ENCODE measurements at regions not wholly inside any gene's neighbourhood (a gene's known extent, or its start where the extent isn't known, plus 50 kb on each side); places are given as distances from the start of the nearest gene placed in this dataset.

- no peaks in the 10 kb centered on the region for H3K9me2 ChIP-seq (replicated peaks; ENCODE audit: control insufficient read depth, low read length)
- no peaks in the 10 kb centered on the region for H3K4me1 ChIP-seq (ENCODE audit: control insufficient read depth, low read length)
- no peaks in the 10 kb centered on the region for H3K79me2 ChIP-seq (ENCODE audit: control insufficient read depth, low read length)
- no peak for TF ChIP-seq EZH2phosphoT487 (IDR thresholded peaks at IDR 0.05; ENCODE audit: borderline replicate concordance, low read length)
- H3K27ac ChIP-seq (ENCODE audit: low read depth, low read length) = no peak overlapping the region
- H3K36me3 ChIP-seq (ENCODE audit: control insufficient read depth, low read length) = no peaks in the 10 kb centered on the region
- no peak overlapping the region for H3K4me2 ChIP-seq (ENCODE audit: low read length)
- H3K27me3 ChIP-seq (ENCODE audit: control insufficient read depth, low read length) = no peaks in the 10 kb centered on the region
- no peak overlapping the region for H3K4me3 ChIP-seq (ENCODE audit: low read length)
- no peaks in the 10 kb centered on the region for H4K20me1 ChIP-seq (ENCODE audit: control insufficient read depth, insufficient read depth, low read depth, low read length)
- H3K9me3 ChIP-seq (ENCODE audit: control insufficient read depth, insufficient read depth, low read length) = no peaks in the 10 kb centered on the region
- H3F3A ChIP-seq (ENCODE audit: control insufficient read depth, insufficient read depth) = no peaks in the 10 kb centered on the region
Measured at GRCh38 chr10:4733843-4734224, 92.2 kb upstream of the AKR1E2 start.

DNA sequence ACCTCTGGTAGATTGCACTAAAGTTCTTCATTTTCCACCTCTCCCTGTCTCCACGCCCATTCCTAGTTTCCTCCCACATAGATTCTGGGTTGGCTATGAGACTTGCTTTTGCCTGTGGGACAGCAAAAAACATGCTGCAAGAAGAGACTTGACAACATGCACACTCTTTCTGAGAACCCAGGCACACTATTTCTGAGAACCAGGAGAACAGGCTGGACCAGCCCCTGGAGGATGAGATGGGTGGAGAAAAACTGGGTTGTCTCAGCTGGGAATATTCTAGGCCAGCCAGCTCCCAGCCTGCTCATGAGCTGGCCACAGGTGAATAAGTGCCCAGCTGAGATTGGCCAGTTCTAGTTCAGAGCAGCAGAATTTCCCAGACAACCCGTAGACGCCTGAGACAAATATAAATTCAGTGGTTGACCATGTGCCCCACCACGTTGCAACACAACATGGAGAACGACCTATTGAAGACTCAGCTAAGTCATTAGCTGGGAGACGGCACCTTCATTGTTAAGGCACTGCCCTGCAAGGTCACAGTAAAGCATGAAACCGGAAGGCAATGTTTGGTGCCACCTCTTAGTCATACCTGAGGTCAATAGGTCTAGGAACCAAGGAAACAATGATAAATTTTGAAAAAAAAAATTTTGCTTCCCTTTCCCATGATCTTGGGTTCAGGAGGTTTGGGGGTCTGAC is 92.7 kb upstream of the AKR1E2 start:
- no peak overlapping the region for H3K4me2 ChIP-seq (ENCODE audit: low read length)
- no peaks in the 10 kb centered on the region for H3K9me2 ChIP-seq (replicated peaks; ENCODE audit: control insufficient read depth, low read length)
- H3F3A ChIP-seq (ENCODE audit: control insufficient read depth, insufficient read depth) = no peaks in the 10 kb centered on the region
- no peaks in the 10 kb centered on the region for H3K9me3 ChIP-seq (ENCODE audit: control insufficient read depth, insufficient read depth, low read length)
- H3K4me3 ChIP-seq (ENCODE audit: low read length) = no peak overlapping the region
- H3K79me2 ChIP-seq (ENCODE audit: control insufficient read depth, low read length) = no peaks in the 10 kb centered on the region
- no peak overlapping the region for H3K27ac ChIP-seq (ENCODE audit: low read depth, low read length)
- H3K27me3 ChIP-seq (ENCODE audit: control insufficient read depth, low read length) = no peaks in the 10 kb centered on the region
- no peaks in the 10 kb centered on the region for H4K20me1 ChIP-seq (ENCODE audit: control insufficient read depth, insufficient read depth, low read depth, low read length)
- H3K4me1 ChIP-seq (ENCODE audit: control insufficient read depth, low read length) = no peaks in the 10 kb centered on the region
- no peaks in the 10 kb centered on the region for H3K36me3 ChIP-seq (ENCODE audit: control insufficient read depth, low read length)
- TF ChIP-seq CTCF (IDR thresholded peaks at IDR 0.05; ENCODE audit: low read depth, low read length, poor library complexity, severe bottlenecking) = no peak
- TF ChIP-seq EZH2phosphoT487 (IDR thresholded peaks at IDR 0.05; ENCODE audit: borderline replicate concordance, low read length) = no peak

GRCh38 chr10:4730998-4731397 is 95.0 kb upstream of the AKR1E2 start:
- no peaks in the 10 kb centered on the region for H3K27me3 ChIP-seq (ENCODE audit: control insufficient read depth, low read length)
- no peaks in the 10 kb centered on the region for H3K79me2 ChIP-seq (ENCODE audit: control insufficient read depth, low read length)
- H3K9me3 ChIP-seq (ENCODE audit: control insufficient read depth, insufficient read depth, low read length) = no peaks in the 10 kb centered on the region
- H3K4me1 ChIP-seq (ENCODE audit: control insufficient read depth, low read length) = no peaks in the 10 kb centered on the region
- no peak for TF ChIP-seq EZH2phosphoT487 (IDR thresholded peaks at IDR 0.05; ENCODE audit: borderline replicate concordance, low read length)
- no peak for TF ChIP-seq CTCF (IDR thresholded peaks at IDR 0.05; ENCODE audit: low read depth, low read length, poor library complexity, severe bottlenecking)
- H4K20me1 ChIP-seq (ENCODE audit: control insufficient read depth, insufficient read depth, low read depth, low read length) = no peaks in the 10 kb centered on the region
- H3K27ac ChIP-seq (ENCODE audit: low read depth, low read length) = no peak overlapping the region
- H3K4me2 ChIP-seq (ENCODE audit: low read length) = no peak overlapping the region
- no peak overlapping the region for H3K4me3 ChIP-seq (ENCODE audit: low read length)
- H3K36me3 ChIP-seq (ENCODE audit: control insufficient read depth, low read length) = no peaks in the 10 kb centered on the region
- H3F3A ChIP-seq (ENCODE audit: control insufficient read depth, insufficient read depth) = no peaks in the 10 kb centered on the region
- no peaks in the 10 kb centered on the region for H3K9me2 ChIP-seq (replicated peaks; ENCODE audit: control insufficient read depth, low read length)

GRCh38 chr10:4725917-4726606 is 99.9 kb upstream of the AKR1E2 start:
- no peaks in the 10 kb centered on the region for H4K20me1 ChIP-seq (ENCODE audit: control insufficient read depth, insufficient read depth, low read depth, low read length)
- H3K27me3 ChIP-seq (ENCODE audit: control insufficient read depth, low read length) = no peaks in the 10 kb centered on the region
- TF ChIP-seq EZH2phosphoT487 (IDR thresholded peaks at IDR 0.05; ENCODE audit: borderline replicate concordance, low read length) (no peak), CTCF (IDR thresholded peaks at IDR 0.05; ENCODE audit: low read depth, low read length, poor library complexity, severe bottlenecking) (no peak)
- no peaks in the 10 kb centered on the region for H3K9me2 ChIP-seq (replicated peaks; ENCODE audit: control insufficient read depth, low read length)
- no peak overlapping the region for H3K4me3 ChIP-seq (ENCODE audit: low read length)
- H3F3A ChIP-seq (ENCODE audit: control insufficient read depth, insufficient read depth) = no peaks in the 10 kb centered on the region
- no peaks in the 10 kb centered on the region for H3K36me3 ChIP-seq (ENCODE audit: control insufficient read depth, low read length)
- H3K4me1 ChIP-seq (ENCODE audit: control insufficient read depth, low read length) = no peaks in the 10 kb centered on the region
- no peak overlapping the region for H3K4me2 ChIP-seq (ENCODE audit: low read length)
- H3K27ac ChIP-seq (ENCODE audit: low read depth, low read length) = no peak overlapping the region
- H3K79me2 ChIP-seq (ENCODE audit: control insufficient read depth, low read length) = no peaks in the 10 kb centered on the region
- no peaks in the 10 kb centered on the region; the same call in 1 of the 2 replicates for H3K9me3 ChIP-seq (ENCODE audit: control insufficient read depth, insufficient read depth, low read length)
